ENCODE measurements at regions not wholly inside any gene's neighbourhood (a gene's known extent, or its start where the extent isn't known, plus 50 kb on each side); places are given as distances from the start of the nearest gene placed in this dataset.

- TF ChIP-seq, protein P1, sequence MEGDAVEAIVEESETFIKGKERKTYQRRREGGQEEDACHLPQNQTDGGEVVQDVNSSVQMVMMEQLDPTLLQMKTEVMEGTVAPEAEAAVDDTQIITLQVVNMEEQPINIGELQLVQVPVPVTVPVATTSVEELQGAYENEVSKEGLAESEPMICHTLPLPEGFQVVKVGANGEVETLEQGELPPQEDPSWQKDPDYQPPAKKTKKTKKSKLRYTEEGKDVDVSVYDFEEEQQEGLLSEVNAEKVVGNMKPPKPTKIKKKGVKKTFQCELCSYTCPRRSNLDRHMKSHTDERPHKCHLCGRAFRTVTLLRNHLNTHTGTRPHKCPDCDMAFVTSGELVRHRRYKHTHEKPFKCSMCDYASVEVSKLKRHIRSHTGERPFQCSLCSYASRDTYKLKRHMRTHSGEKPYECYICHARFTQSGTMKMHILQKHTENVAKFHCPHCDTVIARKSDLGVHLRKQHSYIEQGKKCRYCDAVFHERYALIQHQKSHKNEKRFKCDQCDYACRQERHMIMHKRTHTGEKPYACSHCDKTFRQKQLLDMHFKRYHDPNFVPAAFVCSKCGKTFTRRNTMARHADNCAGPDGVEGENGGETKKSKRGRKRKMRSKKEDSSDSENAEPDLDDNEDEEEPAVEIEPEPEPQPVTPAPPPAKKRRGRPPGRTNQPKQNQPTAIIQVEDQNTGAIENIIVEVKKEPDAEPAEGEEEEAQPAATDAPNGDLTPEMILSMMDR (conservative IDR thresholded peaks at IDR 0.05), result no peak
- no peak for TF ChIP-seq EZH2 (IDR thresholded peaks at IDR 0.05; ENCODE audit: low read depth)
These were observed 382.3 kb upstream of the KCND2 start for GRCh38 chr7:119890631-119891030.
